Heart left ventricle (tissue), 16 donors: ENCODE measurements at regions not wholly inside any gene's neighbourhood (a gene's known extent, or its start where the extent isn't known, plus 50 kb on each side); places are given as distances from the start of the nearest gene placed in this dataset.

Experiments used
- ATAC-seq, 4 donors: fragments of 200-7000 bp; cut with Tn5 transposase; one replicate each; pipeline ENCODE4 v1.9.1; 2020 to 2022; ENCODE audit warnings: moderate library complexity in 4 of 4, mild to moderate bottlenecking in 3 of 4, moderate number of reproducible peaks in 1 of 4
- DNase-seq, 5 donors: peaks; one replicate each; pipeline ENCODE4 v3.0.0-alpha.2; 2020
- H3K27ac ChIP-seq, 12 donors: fragments of 200-600 bp; sonication (generic) in 4 of 12; one replicate each; pipeline versions ENCODE4 v1.5.0 to v1.8.0; 2016 to 2022; ENCODE audit warnings: mild to moderate bottlenecking in 2 of 12
- H3K27me3 ChIP-seq, 9 donors: fragments of 200-600 bp; sonication (generic) in 2 of 9; one replicate each; pipeline versions ENCODE4 v1.5.1 to v1.8.0; 2016 to 2022; ENCODE audit warnings: mild to moderate bottlenecking in 3 of 9
- H3K36me3 ChIP-seq, 9 donors: fragments of 200-600 bp; sonication (generic) in 2 of 9; one replicate each; pipeline versions ENCODE4 v1.5.0 to v1.8.0; 2018 to 2022; ENCODE audit warnings: mild to moderate bottlenecking in 2 of 9
- H3K4me1 ChIP-seq, 12 donors: fragments of 200-600 bp; sonication (generic) in 4 of 12; one replicate each; pipeline versions ENCODE4 v1.5.0 to v1.8.0; 2016 to 2022; ENCODE audit warnings: mild to moderate bottlenecking in 3 of 12
- H3K4me3 ChIP-seq, 12 donors: fragments of 200-600 bp; sonication (generic) in 4 of 12; one replicate each; pipeline versions ENCODE4 v1.5.0 to v1.8.0; 2017 to 2022; ENCODE audit warnings: mild to moderate bottlenecking in 9 of 12, moderate library complexity in 4 of 12
- H3K9me3 ChIP-seq, 12 donors: fragments of 200-600 bp; sonication (generic) in 4 of 12; one replicate each; pipeline versions ENCODE4 v1.5.0 to v1.8.0; 2016 to 2022; ENCODE audit warnings: mild to moderate bottlenecking in 1 of 12
- POLR2A ChIP-seq, 2 donors: fragments of 450-650 bp; IDR thresholded peaks; one replicate each; pipeline ENCODE4 v1.6.1; 2017; ENCODE audit warnings: antibody characterized with exemption in 2 of 2, mild to moderate bottlenecking in 2 of 2, moderate library complexity in 2 of 2
- WGBS, 4 donors: extraction: QIAGEN DNeasy Blood & Tissue Kit in 2 of 4; methylation state at CpG; one replicate each; pipeline versions ENCODE4 v1.1.5 to v1.1.7; 2013 to 2018; 5-methylcytosine and 5-hydroxymethylcytosine counted together
- intact Hi-C, 10 donors: fragments of 100-400 bp; cut with DNase I; formaldehyde crosslinking; loops; one replicate each; pipeline versions ENCODE4 v1.11.1 to v1.14.2; 2022
- TF ChIP-seq, protein P1 (sequence below), 12 donors: fragments of 200-600 bp; sonication (generic) in 4 of 12; IDR thresholded peaks; one replicate each; pipeline versions ENCODE4 v1.5.0 to v1.8.0; 2018 to 2022; ENCODE audit warnings: antibody characterized with exemption in 12 of 12, mild to moderate bottlenecking in 5 of 12
- donor health status: ischemic (EF 13 %, LVEDD 7.1; RV severe dilation, severe dysfunction).
- donor health status: healthy with polysubstance abuse.
- donor health status: DM: no; HTN: yes; CAD: no.
- donor health status: DM: no; HTN: no; CAD: no.
- donor health status: ischemic (EF 25% LVEDD 6.9; RV normal size, moderate dysfunction).
- donor health status: ischemic (EF 25% LVEDD 5.7; RV mildly dilated, moderate dysfunction).
- donor health status: healthy.
- donor health status: DM: yes; HTN: yes; CAD: no.
- donor health status: ischemic (EF 35%, LVEDD 5.7; RV mildly dilated, moderate dysfunction).
- donor health status: nonischemic (EF 11% LVEDD 7.7; RV severe dilation, severe dysfunction).
- donor health status: DM: yes; HTN: yes; CAD: no.
- donor health status: PGD.
- donor health status: ischemic (EF 29% LVEDD 5.4; RV normal size, mild dysfunction).
- donor health status: nonischemic (EF 23%, LVEDD 6.1; RV moderate dilation, normal function).

DNA sequence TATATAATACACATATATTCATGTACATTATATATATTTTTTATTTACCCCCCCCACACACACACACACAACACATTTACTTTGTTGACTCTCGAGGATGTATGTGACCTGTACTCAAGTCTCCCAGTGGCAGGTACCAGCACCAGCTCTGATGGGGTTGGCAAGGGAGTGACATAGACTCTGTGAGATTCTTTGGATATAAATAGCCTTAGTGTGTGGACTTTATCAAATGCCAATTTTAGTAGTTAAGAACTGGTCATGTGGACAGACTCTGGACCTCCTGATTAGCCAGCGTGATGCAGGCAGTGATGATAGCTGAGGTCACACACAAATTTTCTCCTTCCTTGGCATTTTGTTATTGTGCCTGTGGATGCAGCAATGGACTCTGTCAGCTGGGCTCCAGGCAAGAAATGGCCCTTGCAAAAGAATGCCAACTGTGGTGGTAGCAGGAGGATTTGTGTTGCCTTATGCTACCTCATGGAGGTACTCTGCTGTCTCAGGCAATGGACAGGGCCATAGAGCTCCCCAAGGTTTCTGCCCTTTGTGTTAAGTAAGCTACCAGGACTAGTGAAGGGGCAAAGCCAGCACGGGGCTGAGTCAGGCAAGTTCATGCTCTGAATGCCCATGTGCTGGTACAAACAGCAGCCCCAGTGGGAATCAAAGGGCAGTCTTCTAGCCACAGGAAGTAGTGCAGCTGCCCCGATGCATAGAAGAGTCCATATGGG is 224.6 kb upstream of the ZWINT start:
- 46 to 64% (median 48%) methylated on average over 4 of the region's 4 CpGs for WGBS, 4 donors
- Histone ChIP-seq H3K4me1 (peaks cover 0 to 6% (median 0%) of the 10 kb centered on the region in 12 donors), H3K4me3 (no peak overlapping the region), H3K27me3 (no peaks in the 10 kb centered on the region), H3K36me3 (no peaks in the 10 kb centered on the region), H3K27ac (peak overlapping the region in 4 of 12 donors; percentile 26 to 47 (median 31)), H3K9me3 (no peaks in the 10 kb centered on the region)
- TF ChIP-seq, protein P1, sequence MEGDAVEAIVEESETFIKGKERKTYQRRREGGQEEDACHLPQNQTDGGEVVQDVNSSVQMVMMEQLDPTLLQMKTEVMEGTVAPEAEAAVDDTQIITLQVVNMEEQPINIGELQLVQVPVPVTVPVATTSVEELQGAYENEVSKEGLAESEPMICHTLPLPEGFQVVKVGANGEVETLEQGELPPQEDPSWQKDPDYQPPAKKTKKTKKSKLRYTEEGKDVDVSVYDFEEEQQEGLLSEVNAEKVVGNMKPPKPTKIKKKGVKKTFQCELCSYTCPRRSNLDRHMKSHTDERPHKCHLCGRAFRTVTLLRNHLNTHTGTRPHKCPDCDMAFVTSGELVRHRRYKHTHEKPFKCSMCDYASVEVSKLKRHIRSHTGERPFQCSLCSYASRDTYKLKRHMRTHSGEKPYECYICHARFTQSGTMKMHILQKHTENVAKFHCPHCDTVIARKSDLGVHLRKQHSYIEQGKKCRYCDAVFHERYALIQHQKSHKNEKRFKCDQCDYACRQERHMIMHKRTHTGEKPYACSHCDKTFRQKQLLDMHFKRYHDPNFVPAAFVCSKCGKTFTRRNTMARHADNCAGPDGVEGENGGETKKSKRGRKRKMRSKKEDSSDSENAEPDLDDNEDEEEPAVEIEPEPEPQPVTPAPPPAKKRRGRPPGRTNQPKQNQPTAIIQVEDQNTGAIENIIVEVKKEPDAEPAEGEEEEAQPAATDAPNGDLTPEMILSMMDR (IDR thresholded peaks at IDR 0.05): no peak
- no peak for TF ChIP-seq POLR2A (IDR thresholded peaks at IDR 0.05)
- ATAC-seq (peak; percentile 92 to 98 (median 97)), DNase-seq (peak in 4 of 5 donors; percentile 31 to 51 (median 40))
- intact Hi-C loops: no loop called here

DNA sequence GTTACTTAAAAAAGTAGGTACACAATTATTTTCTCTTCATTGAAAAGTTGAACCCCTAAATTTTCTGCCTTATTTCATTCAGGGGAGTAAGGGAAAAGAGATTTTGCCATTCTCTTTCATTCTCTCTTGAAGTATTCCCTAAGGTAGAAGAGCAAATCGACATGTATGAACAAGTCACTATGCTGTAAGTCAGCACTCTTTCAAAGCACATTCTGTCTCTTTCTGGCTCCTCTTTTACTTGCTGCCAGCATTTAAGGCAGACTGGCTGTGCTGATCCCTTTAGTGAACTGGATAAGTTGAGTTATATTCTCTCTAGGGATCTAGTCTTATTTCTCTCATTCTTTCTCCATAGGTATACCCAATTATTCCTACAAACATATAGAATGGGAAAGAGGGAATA is 222.3 kb upstream of the ZWINT start:
- H3K36me3 ChIP-seq: no peaks in the 10 kb centered on the region
- no peaks in the 10 kb centered on the region for H3K27me3 ChIP-seq
- no peaks in the 10 kb centered on the region for H3K9me3 ChIP-seq
- TF ChIP-seq, protein P1 (IDR thresholded peaks at IDR 0.05): no peak
- TF ChIP-seq POLR2A (IDR thresholded peaks at IDR 0.05): no peak
- no peak overlapping the region for H3K4me3 ChIP-seq
- 24 to 40% (median 29%) methylated on average over 1 of the region's 1 CpG for WGBS, 4 donors
- intact Hi-C loops: no loop called here
- H3K4me1 ChIP-seq: peaks cover 0 to 6% (median 0%) of the 10 kb centered on the region in 12 donors
- H3K27ac ChIP-seq: no peak overlapping the region
- DNase-seq (no peak), ATAC-seq (no peak)

DNA sequence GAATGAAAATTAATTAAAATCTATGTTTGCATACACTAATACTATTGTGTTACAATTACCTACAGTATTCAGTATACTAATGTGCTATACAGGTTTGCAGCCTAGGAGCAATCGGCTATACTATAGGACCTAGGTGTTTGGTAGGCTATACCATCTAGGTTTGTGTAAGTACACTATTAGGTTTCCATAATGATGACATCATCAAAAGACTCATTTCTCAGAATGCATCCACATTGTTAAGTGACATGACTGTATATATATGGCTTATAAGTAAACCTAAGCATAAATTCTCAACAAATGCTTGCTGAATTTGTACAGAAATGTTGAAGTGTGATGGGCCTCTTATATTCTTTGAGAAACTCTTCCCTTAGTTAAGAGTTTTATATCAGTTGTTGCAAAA is 206.5 kb upstream of the ZWINT start:
- H3K27ac ChIP-seq: no peak overlapping the region
- no peak overlapping the region for H3K4me3 ChIP-seq
- no peaks in the 10 kb centered on the region for H3K4me1 ChIP-seq
- ATAC-seq (no peak), DNase-seq (no peak)
- TF ChIP-seq, protein P1 (IDR thresholded peaks at IDR 0.05): no peak
- TF ChIP-seq POLR2A (IDR thresholded peaks at IDR 0.05): no peak
- peaks cover 0 to 15% (median 0%) of the 10 kb centered on the region in 12 donors for H3K9me3 ChIP-seq
- H3K36me3 ChIP-seq: no peaks in the 10 kb centered on the region
- intact Hi-C loops: no loop called here
- H3K27me3 ChIP-seq: no peaks in the 10 kb centered on the region
- WGBS, 4 donors: 83 to 92% (median 90%) methylated on average over 1 of the region's 1 CpG

DNA sequence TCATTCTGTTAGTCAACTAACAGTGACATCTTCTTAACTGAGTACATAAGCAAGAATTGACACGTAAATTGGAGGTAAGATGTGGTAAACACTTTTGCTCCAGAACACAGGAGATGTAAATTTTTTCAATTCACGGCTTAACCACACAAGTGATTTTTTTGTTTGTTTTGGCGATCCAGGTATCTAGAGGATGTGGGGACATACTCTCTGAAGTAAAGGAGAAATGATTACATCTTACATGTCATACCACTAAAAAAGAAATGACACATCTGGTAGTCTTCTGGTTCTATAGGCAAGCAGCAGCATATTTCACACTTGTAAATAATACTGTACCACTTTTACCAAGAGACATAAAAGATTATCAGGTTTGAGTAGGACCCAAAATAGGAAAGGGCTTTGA is 200.3 kb upstream of the ZWINT start:
- no peaks in the 10 kb centered on the region for H3K27me3 ChIP-seq
- intact Hi-C loops: no loop called here
- 81 to 88% (median 83%) methylated on average over 3 of the region's 3 CpGs for WGBS, 4 donors
- DNase-seq (no peak), ATAC-seq (no peak)
- no peaks in the 10 kb centered on the region for H3K9me3 ChIP-seq
- no peaks in the 10 kb centered on the region for H3K4me1 ChIP-seq
- H3K4me3 ChIP-seq: no peak overlapping the region
- no peaks in the 10 kb centered on the region for H3K36me3 ChIP-seq
- H3K27ac ChIP-seq: no peak overlapping the region
- TF ChIP-seq, protein P1 (IDR thresholded peaks at IDR 0.05): no peak
- TF ChIP-seq POLR2A (IDR thresholded peaks at IDR 0.05): no peak
